ES-I3 (cell line): ENCODE measurements at regions not wholly inside any gene's neighbourhood (a gene's known extent, or its start where the extent isn't known, plus 50 kb on each side); places are given as distances from the start of the nearest gene placed in this dataset.

Experiments used
- H3K36me3 ChIP-seq: 2 replicates; pipeline ENCODE4 v1.6.1; 2013; ENCODE audit warnings: mild to moderate bottlenecking, low read length, control low read depth, moderate library complexity; ENCODE audit not compliant: insufficient read depth
- H3K4me1 ChIP-seq: 2 replicates; pipeline ENCODE4 v1.6.1; 2013; ENCODE audit warnings: mild to moderate bottlenecking, control low read depth, low read length; ENCODE audit not compliant: insufficient read depth
- H3K9ac ChIP-seq: 2 replicates; pipeline ENCODE4 v1.6.1; 2013; ENCODE audit warnings: low read depth, mild to moderate bottlenecking, low read length, moderate library complexity
- H3K9me3 ChIP-seq: 2 replicates; pipeline ENCODE4 v1.6.1; 2013; ENCODE audit warnings: mild to moderate bottlenecking, low read length, moderate library complexity; ENCODE audit not compliant: control insufficient read depth, insufficient read depth

GRCh38 chrX:124887572-124887971, 432.1 kb upstream of the TEX13C start:
- Histone ChIP-seq H3K9ac (no peak overlapping the region), H3K4me1 (no peaks in the 10 kb centered on the region), H3K9me3 (no peaks in the 10 kb centered on the region), H3K36me3 (no peaks in the 10 kb centered on the region)

GRCh38 chrX:124895947-124896346, 423.7 kb upstream of the TEX13C start:
- no peaks in the 10 kb centered on the region for H3K36me3 ChIP-seq
- no peaks in the 10 kb centered on the region for H3K9me3 ChIP-seq

GRCh38 chrX:124902953-124903352, 416.7 kb upstream of the TEX13C start:
- no peak overlapping the region for H3K9ac ChIP-seq
- no peaks in the 10 kb centered on the region for H3K36me3 ChIP-seq
- H3K9me3 ChIP-seq = no peaks in the 10 kb centered on the region
- no peaks in the 10 kb centered on the region for H3K4me1 ChIP-seq

More at GRCh38 chrX:124895947-124896346, 423.7 kb upstream of the TEX13C start:
- Histone ChIP-seq H3K4me1 (no peaks in the 10 kb centered on the region), H3K9ac (no peak overlapping the region)

GRCh38 chrX:124910611-124911010, 409.1 kb upstream of the TEX13C start:
- H3K36me3 ChIP-seq = no peaks in the 10 kb centered on the region
- H3K9me3 ChIP-seq = no peaks in the 10 kb centered on the region
- no peaks in the 10 kb centered on the region for H3K4me1 ChIP-seq
- no peak overlapping the region for H3K9ac ChIP-seq

- Histone ChIP-seq H3K4me1 (no peaks in the 10 kb centered on the region), H3K36me3 (no peaks in the 10 kb centered on the region), H3K9ac (no peak overlapping the region), H3K9me3 (no peaks in the 10 kb centered on the region)
These were observed 402.7 kb upstream of the TEX13C start for GRCh38 chrX:124917011-124917410.

- H3K36me3 ChIP-seq = no peaks in the 10 kb centered on the region
- H3K4me1 ChIP-seq = peaks cover 3% of the 10 kb centered on the region; the same call in 1 of the 2 replicates
- H3K9ac ChIP-seq = no peak overlapping the region
- no peaks in the 10 kb centered on the region for H3K9me3 ChIP-seq
These were observed 394.0 kb upstream of the TEX13C start for GRCh38 chrX:124925681-124926080.

- Histone ChIP-seq H3K4me1 (no peaks in the 10 kb centered on the region), H3K9ac (no peak overlapping the region), H3K36me3 (no peaks in the 10 kb centered on the region), H3K9me3 (no peaks in the 10 kb centered on the region)
These were observed 388.4 kb upstream of the TEX13C start for GRCh38 chrX:124931241-124931640.

GRCh38 chrX:124931958-124932357, 387.7 kb upstream of the TEX13C start:
- Histone ChIP-seq H3K9ac (no peak overlapping the region), H3K36me3 (no peaks in the 10 kb centered on the region), H3K9me3 (no peaks in the 10 kb centered on the region), H3K4me1 (no peaks in the 10 kb centered on the region)

GRCh38 chrX:124938715-124939114, 381.0 kb upstream of the TEX13C start:
- no peaks in the 10 kb centered on the region for H3K36me3 ChIP-seq
- H3K9ac ChIP-seq = no peak overlapping the region

GRCh38 chrX:124940531-124940930, 379.1 kb upstream of the TEX13C start:
- Histone ChIP-seq H3K9ac (no peak overlapping the region), H3K4me1 (no peaks in the 10 kb centered on the region), H3K36me3 (no peaks in the 10 kb centered on the region), H3K9me3 (no peaks in the 10 kb centered on the region)

More at GRCh38 chrX:124938715-124939114, 381.0 kb upstream of the TEX13C start:
- Histone ChIP-seq H3K9me3 (no peaks in the 10 kb centered on the region), H3K4me1 (no peaks in the 10 kb centered on the region)

GRCh38 chrX:124954402-124954801, 365.3 kb upstream of the TEX13C start:
- Histone ChIP-seq H3K4me1 (no peaks in the 10 kb centered on the region), H3K9me3 (no peaks in the 10 kb centered on the region), H3K36me3 (no peaks in the 10 kb centered on the region), H3K9ac (no peak overlapping the region)

GRCh38 chrX:124960454-124960853, 359.2 kb upstream of the TEX13C start:
- H3K36me3 ChIP-seq = no peaks in the 10 kb centered on the region

GRCh38 chrX:124963717-124964116, 356.0 kb upstream of the TEX13C start, which contains the start of gene TENM1:
Gene TENM1, minus strand, starts transcription at chrX:124963817.
- no peaks in the 10 kb centered on the region for H3K4me1 ChIP-seq
- no peak within 1 kb of the TSS for H3K9ac ChIP-seq
- H3K9me3 ChIP-seq = no peaks in the 10 kb centered on the region
- no peaks in the 10 kb centered on the region for H3K36me3 ChIP-seq

More at GRCh38 chrX:124960454-124960853, 359.2 kb upstream of the TEX13C start:
- Histone ChIP-seq H3K4me1 (no peaks in the 10 kb centered on the region), H3K9ac (no peak overlapping the region), H3K9me3 (no peaks in the 10 kb centered on the region)

GRCh38 chrX:124975456-124975855, 344.2 kb upstream of the TEX13C start:
- Histone ChIP-seq H3K9ac (no peak overlapping the region), H3K4me1 (no peaks in the 10 kb centered on the region), H3K36me3 (no peaks in the 10 kb centered on the region), H3K9me3 (no peaks in the 10 kb centered on the region)

GRCh38 chrX:124981420-124981819, 338.3 kb upstream of the TEX13C start:
- Histone ChIP-seq H3K9me3 (no peaks in the 10 kb centered on the region), H3K36me3 (no peaks in the 10 kb centered on the region), H3K9ac (no peak overlapping the region), H3K4me1 (no peaks in the 10 kb centered on the region)
